Peyer's patch (tissue), 4 donors: ENCODE measurements at regions not wholly inside any gene's neighbourhood (a gene's known extent, or its start where the extent isn't known, plus 50 kb on each side); places are given as distances from the start of the nearest gene placed in this dataset.

Source experiments
- CTCF ChIP-seq, 6 experiments: fragments of 450-650 bp in 4 of 6; fragments of 200-600 bp in 2 of 6; sonication (generic) in 1 of 6; IDR thresholded peaks; one replicate each; pipeline ENCODE4 v1.5.1; 2017 to 2019; ENCODE audit warnings: antibody characterized with exemption in 6 of 6, mild to moderate bottlenecking in 3 of 6, moderate library complexity in 1 of 6
- POLR2A ChIP-seq, 2 donors: fragments of 450-650 bp; IDR thresholded peaks; one replicate each; pipeline ENCODE4 v1.5.1; 2017; ENCODE audit warnings: antibody characterized with exemption in 2 of 2, mild to moderate bottlenecking in 2 of 2, moderate library complexity in 2 of 2

DNA sequence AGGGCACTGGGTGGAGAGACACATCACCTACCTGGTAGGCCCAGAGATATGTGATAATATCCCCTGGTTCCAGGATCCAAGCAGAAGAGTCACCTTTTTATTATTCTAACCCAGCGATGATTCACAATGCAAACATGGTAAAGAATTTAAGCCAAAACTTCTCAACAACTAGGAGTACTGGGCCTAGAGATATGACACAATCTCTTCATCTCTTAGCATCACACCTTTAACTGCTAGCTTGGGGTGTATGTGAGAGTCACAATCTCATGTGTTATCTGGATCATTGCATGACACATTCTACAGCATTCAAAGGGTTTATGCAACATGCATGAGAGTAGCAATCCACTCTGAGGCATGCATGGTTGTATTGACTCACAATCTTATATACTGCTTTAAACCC, 1109.0 kb upstream of the AMELY start:
- TF ChIP-seq CTCF (IDR thresholded peaks at IDR 0.05) = no peak
- TF ChIP-seq POLR2A (IDR thresholded peaks at IDR 0.05) = no peak
